Panc1 (cell line): ENCODE measurements at regions not wholly inside any gene's neighbourhood (a gene's known extent, or its start where the extent isn't known, plus 50 kb on each side); places are given as distances from the start of the nearest gene placed in this dataset.

ENCODE experiments used
- ATAC-seq: fragments of 200-7000 bp; cut with Tn5 transposase; 2 replicates; pipeline ENCODE4 v1.9.1; 2020; ENCODE audit warnings: mild to moderate bottlenecking, moderate library complexity
- BruUV-seq: library from RNA; stranded (reverse); fragments of 400-500 nt; replicated peaks from 2 replicates; lab custom pipeline; 2021; lab: Mats Ljungman, UMichigan
- CTCF ChIA-PET: fragments of 300-600 bp; sonication (Branson Sonifier 250); formaldehyde crosslinking; loops from one replicate; lab custom pipeline; 2022; ENCODE audit warnings: antibody characterized with exemption; lab: Charles Lee
- POLR2A ChIA-PET: fragments of 300-600 bp; sonication (Branson Sonifier 250); formaldehyde crosslinking; loops from one replicate; lab custom pipeline; 2022; ENCODE audit warnings: antibody characterized with exemption; lab: Charles Lee
- DNase-seq: peaks from one replicate; pipeline ENCODE4 v3.0.0-alpha.2; 2010; ENCODE audit warnings: low read depth, low spot score
- H3K27ac ChIP-seq: 2 replicates; pipeline ENCODE4 v1.5.1; 2011; ENCODE audit warnings: mild to moderate bottlenecking, low read length, inconsistent platforms
- H3K27me3 ChIP-seq: fragments of 200-500 bp; sonication (Bioruptor generic); 2 replicates; pipeline ENCODE4 v1.6.0; 2014; ENCODE audit warnings: low read length, inconsistent platforms; ENCODE audit not compliant: control insufficient read depth, insufficient read depth
- H3K36me3 ChIP-seq: fragments of 200-500 bp; sonication (Bioruptor generic); 2 replicates; pipeline ENCODE4 v1.5.1; 2014; ENCODE audit warnings: inconsistent platforms, mild to moderate bottlenecking, low read length, moderate library complexity; ENCODE audit not compliant: control insufficient read depth, insufficient read depth
- H3K4me1 ChIP-seq: 2 replicates; pipeline ENCODE4 v1.5.1; 2011; ENCODE audit warnings: inconsistent platforms, mild to moderate bottlenecking, low read length, moderate library complexity; ENCODE audit not compliant: control insufficient read depth, insufficient read depth
- H3K4me3 ChIP-seq, 2 experiments: 2 replicates each; pipeline ENCODE4 v1.5.1; 2011 to 2012; ENCODE audit warnings: low read depth in 2 of 2, low read length in 2 of 2, mild to moderate bottlenecking in 2 of 2, inconsistent platforms in 1 of 2, moderate library complexity in 1 of 2
- H3K9me3 ChIP-seq: fragments of 200-500 bp; sonication (Bioruptor generic); 2 replicates; pipeline ENCODE4 v1.5.1; 2014; ENCODE audit warnings: low read depth, mild to moderate bottlenecking, inconsistent platforms, low read length, moderate library complexity; ENCODE audit not compliant: control insufficient read depth, insufficient read depth
- CTCF ChIP-seq: fragments of 450-650 bp; IDR thresholded peaks from 2 replicates; pipeline ENCODE4 v1.5.1; 2017; ENCODE audit warnings: mild to moderate bottlenecking
- POLR2AphosphoS5 ChIP-seq: IDR thresholded peaks from 2 replicates; pipeline ENCODE4 v1.6.1; 2012; ENCODE audit warnings: mild to moderate bottlenecking, low read depth, low read length, moderate library complexity
- REST ChIP-seq, 2 experiments: IDR thresholded peaks; 2 replicates each; pipeline ENCODE4 v1.6.1; 2011 to 2012; ENCODE audit warnings: low read depth in 2 of 2, control low read depth in 1 of 2, low read length in 1 of 2, mild to moderate bottlenecking in 1 of 2, moderate library complexity in 1 of 2; ENCODE audit not compliant: insufficient read depth in 1 of 2
- SIN3A ChIP-seq: IDR thresholded peaks from 2 replicates; pipeline ENCODE4 v1.6.1; 2012; ENCODE audit warnings: low read depth, mild to moderate bottlenecking, low read length, moderate library complexity, borderline replicate concordance; ENCODE audit not compliant: insufficient read depth
- TCF7L2 ChIP-seq: IDR thresholded peaks from 2 replicates; pipeline ENCODE4 v1.6.1; 2011; ENCODE audit warnings: mild to moderate bottlenecking, low read depth, low read length, inconsistent platforms
- in situ Hi-C: cut with HindIII; loops from 2 replicates; pipeline ENCODE4 v1.10.0; 2016; ENCODE audit warnings: low sequenced_read_pairs, low pct_unique_long_range_greater_than_20kb
- intact Hi-C: fragments of 100-400 bp; cut with micrococcal nuclease; formaldehyde crosslinking; loops from one replicate; pipeline ENCODE4 v1.10.0; 2022; ENCODE audit not compliant: unreplicated experiment

GRCh38 chr1:195328681-195329080, 1279.6 kb downstream of the KCNT2 start:
- CTCF ChIA-PET, result no interaction called here

GRCh38 chr1:195328102-195328501, 1280.1 kb downstream of the KCNT2 start:
- no peaks in the 10 kb centered on the region for H3K4me1 ChIP-seq
- intact Hi-C loops (no loop called here), in situ Hi-C loops (no loop called here)
- BruUV-seq, result no TSS peak
- no peak for TF ChIP-seq CTCF
- TF ChIP-seq REST (IDR thresholded peaks at IDR 0.05; ENCODE audit: insufficient read depth in 1 of 2, low read depth in 2 of 2, low read length in 1 of 2), result no peak
- no peak for TF ChIP-seq TCF7L2
- TF ChIP-seq SIN3A, result no peak
- no peak for TF ChIP-seq POLR2AphosphoS5
- CTCF ChIA-PET, result no interaction called here
- no peaks in the 10 kb centered on the region for H3K9me3 ChIP-seq
- no peak overlapping the region for H3K4me3 ChIP-seq
- no peak for ATAC-seq
- POLR2A ChIA-PET, result no interaction called here
- no peak overlapping the region for H3K27ac ChIP-seq
- no peak for DNase-seq
- no peaks in the 10 kb centered on the region for H3K27me3 ChIP-seq
- H3K36me3 ChIP-seq, result no peaks in the 10 kb centered on the region

More at GRCh38 chr1:195328681-195329080, 1279.6 kb downstream of the KCNT2 start:
- Histone ChIP-seq H3K9me3 (no peaks in the 10 kb centered on the region), H3K27me3 (no peaks in the 10 kb centered on the region), H3K4me3 (no peak overlapping the region), H3K36me3 (no peaks in the 10 kb centered on the region), H3K4me1 (no peaks in the 10 kb centered on the region), H3K27ac (no peak overlapping the region)
- ATAC-seq (no peak), DNase-seq (no peak)
- no TSS peak for BruUV-seq
- in situ Hi-C loops (no loop called here), intact Hi-C loops (no loop called here)
- POLR2A ChIA-PET, result no interaction called here
- no peak for TF ChIP-seq POLR2AphosphoS5
- TF ChIP-seq TCF7L2, result no peak
- TF ChIP-seq SIN3A, result no peak
- no peak for TF ChIP-seq REST (IDR thresholded peaks at IDR 0.05; ENCODE audit: insufficient read depth in 1 of 2, low read depth in 2 of 2, low read length in 1 of 2)
- no peak for TF ChIP-seq CTCF
